H1 (cell line): ENCODE measurements at regions not wholly inside any gene's neighbourhood (a gene's known extent, or its start where the extent isn't known, plus 50 kb on each side); places are given as distances from the start of the nearest gene placed in this dataset.

ENCODE experiments used
- KDM1A ChIP-seq: fragments of 200-600, 300-600 bp; sonication (generic); IDR thresholded peaks from 2 replicates; pipeline ENCODE4 v1.7.1; 2016; ENCODE audit warnings: mild to moderate bottlenecking, low read length, borderline replicate concordance
- PHF8 ChIP-seq: fragments of 200-600 bp; sonication (generic); conservative IDR thresholded peaks from 2 replicates; pipeline ENCODE4 v1.7.1; 2012; ENCODE audit warnings: low read depth, mild to moderate bottlenecking, inconsistent platforms, low read length, moderate library complexity

DNA sequence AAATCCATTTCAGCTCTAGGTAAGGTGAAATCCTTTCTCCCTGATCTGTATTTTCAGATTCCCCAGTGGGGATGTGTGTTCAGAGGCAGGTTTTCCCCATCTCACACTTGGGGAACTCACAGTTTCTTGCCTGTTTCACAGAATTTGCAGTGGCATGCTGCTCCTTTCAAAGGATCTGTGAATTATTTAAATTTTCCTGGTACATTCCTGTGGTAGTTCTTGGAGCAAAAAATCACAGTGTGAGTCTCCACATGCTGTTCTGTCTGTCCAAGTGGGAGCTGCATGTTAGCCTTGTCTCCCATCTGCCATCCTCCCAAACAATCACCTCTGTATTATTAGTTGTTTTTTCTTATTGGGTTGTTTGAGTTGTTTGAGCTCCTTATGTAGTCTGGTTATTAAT is 372.9 kb downstream of the ARL6IP6 start (continued):
- TF ChIP-seq PHF8 (no peak), KDM1A (no peak)
- TF ChIP-seq, all 59 proteins: peak for 0
